Calu3 (cell line): ENCODE measurements at regions not wholly inside any gene's neighbourhood (a gene's known extent, or its start where the extent isn't known, plus 50 kb on each side); places are given as distances from the start of the nearest gene placed in this dataset.

Experiments used
- BruUV-seq: library from RNA; stranded (reverse); fragments of 400-500 nt; replicated peaks from 2 replicates; lab custom pipeline; 2021; lab: Mats Ljungman, UMichigan
- CTCF ChIA-PET: fragments of 300-600 bp; sonication (Branson Sonifier 250); formaldehyde crosslinking; loops from one replicate; lab custom pipeline; 2022; ENCODE audit warnings: antibody characterized with exemption; lab: Charles Lee
- DNase-seq: peaks from one replicate; pipeline ENCODE4 v3.0.0; 2022
- H3K27ac Mint-ChIP-seq: one replicate; pipeline ENCODE4 v1.8.0; 2022; ENCODE audit warnings: mixed read lengths; ENCODE audit not compliant: unreplicated experiment
- H3K27me3 Mint-ChIP-seq: one replicate; pipeline ENCODE4 v1.8.0; 2022; ENCODE audit warnings: mixed read lengths; ENCODE audit not compliant: unreplicated experiment
- H3K36me3 Mint-ChIP-seq: one replicate; pipeline ENCODE4 v1.8.0; 2022; ENCODE audit warnings: mild to moderate bottlenecking, moderate library complexity, mixed read lengths; ENCODE audit not compliant: insufficient read depth, unreplicated experiment
- H3K4me1 Mint-ChIP-seq: one replicate; pipeline ENCODE4 v1.8.0; 2022; ENCODE audit warnings: mild to moderate bottlenecking, low read depth, mixed read lengths; ENCODE audit not compliant: unreplicated experiment
- H3K4me3 Mint-ChIP-seq: one replicate; pipeline ENCODE4 v1.8.0; 2022; ENCODE audit warnings: mild to moderate bottlenecking, low read depth, moderate library complexity, mixed read lengths; ENCODE audit not compliant: unreplicated experiment
- H3K9me3 Mint-ChIP-seq: one replicate; pipeline ENCODE4 v1.8.0; 2022; ENCODE audit warnings: low read depth, mixed read lengths; ENCODE audit not compliant: unreplicated experiment
- intact Hi-C: fragments of 100-400 bp; cut with micrococcal nuclease; formaldehyde crosslinking; loops from one replicate; pipeline ENCODE4 v1.10.0; 2022; ENCODE audit not compliant: unreplicated experiment
- TF ChIP-seq, protein P1 (sequence below): fragments of 200-600 bp; IDR thresholded peaks from one replicate; pipeline ENCODE4 v1.8.0; 2022; ENCODE audit warnings: antibody characterized with exemption; ENCODE audit not compliant: unreplicated experiment

- no peak overlapping the region for H3K27ac Mint-ChIP-seq
- H3K4me1 Mint-ChIP-seq: no peaks in the 10 kb centered on the region
- TF ChIP-seq, protein P1, sequence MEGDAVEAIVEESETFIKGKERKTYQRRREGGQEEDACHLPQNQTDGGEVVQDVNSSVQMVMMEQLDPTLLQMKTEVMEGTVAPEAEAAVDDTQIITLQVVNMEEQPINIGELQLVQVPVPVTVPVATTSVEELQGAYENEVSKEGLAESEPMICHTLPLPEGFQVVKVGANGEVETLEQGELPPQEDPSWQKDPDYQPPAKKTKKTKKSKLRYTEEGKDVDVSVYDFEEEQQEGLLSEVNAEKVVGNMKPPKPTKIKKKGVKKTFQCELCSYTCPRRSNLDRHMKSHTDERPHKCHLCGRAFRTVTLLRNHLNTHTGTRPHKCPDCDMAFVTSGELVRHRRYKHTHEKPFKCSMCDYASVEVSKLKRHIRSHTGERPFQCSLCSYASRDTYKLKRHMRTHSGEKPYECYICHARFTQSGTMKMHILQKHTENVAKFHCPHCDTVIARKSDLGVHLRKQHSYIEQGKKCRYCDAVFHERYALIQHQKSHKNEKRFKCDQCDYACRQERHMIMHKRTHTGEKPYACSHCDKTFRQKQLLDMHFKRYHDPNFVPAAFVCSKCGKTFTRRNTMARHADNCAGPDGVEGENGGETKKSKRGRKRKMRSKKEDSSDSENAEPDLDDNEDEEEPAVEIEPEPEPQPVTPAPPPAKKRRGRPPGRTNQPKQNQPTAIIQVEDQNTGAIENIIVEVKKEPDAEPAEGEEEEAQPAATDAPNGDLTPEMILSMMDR: no peak
- intact Hi-C loops: no loop called here
- H3K27me3 Mint-ChIP-seq: no peaks in the 10 kb centered on the region
- no peak for DNase-seq
- no peaks in the 10 kb centered on the region for H3K9me3 Mint-ChIP-seq
- H3K4me3 Mint-ChIP-seq: no peak overlapping the region
- no peaks in the 10 kb centered on the region for H3K36me3 Mint-ChIP-seq
- BruUV-seq: no TSS peak
- CTCF ChIA-PET: no interaction called here
Measured at GRCh38 chr3:162546910-162547309, 1050.3 kb downstream of the OTOL1 start.

- intact Hi-C loops: no loop called here
- no peaks in the 10 kb centered on the region for H3K36me3 Mint-ChIP-seq
- TF ChIP-seq, protein P1: no peak
- no peak overlapping the region for H3K27ac Mint-ChIP-seq
- BruUV-seq: no TSS peak
- H3K4me1 Mint-ChIP-seq: no peaks in the 10 kb centered on the region
- H3K9me3 Mint-ChIP-seq: no peaks in the 10 kb centered on the region
- no peak for DNase-seq
- CTCF ChIA-PET: no interaction called here
- H3K27me3 Mint-ChIP-seq: no peaks in the 10 kb centered on the region
- H3K4me3 Mint-ChIP-seq: no peak overlapping the region
Measured at GRCh38 chr3:162547321-162547720, 1050.7 kb downstream of the OTOL1 start.

DNA sequence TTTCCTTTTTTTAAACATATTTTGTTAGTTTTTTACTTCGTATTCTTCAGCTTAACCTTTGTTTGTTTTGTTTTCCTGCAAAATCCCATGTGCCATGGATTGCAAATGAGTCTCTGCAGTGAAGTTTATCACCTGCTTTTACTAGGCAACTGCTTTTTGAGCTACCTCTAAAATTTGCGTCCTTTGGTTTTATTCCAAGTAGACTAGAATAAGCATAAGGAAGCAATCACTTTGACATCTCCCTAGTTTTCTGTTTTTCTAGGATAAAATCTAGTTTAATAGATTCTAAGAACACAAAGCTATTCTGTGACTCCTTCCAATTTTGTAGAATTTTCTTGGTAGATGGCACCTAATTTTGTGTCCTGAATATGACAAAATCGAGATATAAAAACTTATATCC, 1059.2 kb downstream of the OTOL1 start:
- CTCF ChIA-PET: no interaction called here
- no peaks in the 10 kb centered on the region for H3K36me3 Mint-ChIP-seq
- H3K4me1 Mint-ChIP-seq: no peaks in the 10 kb centered on the region
- H3K27ac Mint-ChIP-seq: no peak overlapping the region
- DNase-seq: no peak
- H3K27me3 Mint-ChIP-seq: no peaks in the 10 kb centered on the region
- TF ChIP-seq, protein P1: no peak
- intact Hi-C loops: no loop called here
- no peaks in the 10 kb centered on the region for H3K9me3 Mint-ChIP-seq
- BruUV-seq: no TSS peak
- H3K4me3 Mint-ChIP-seq: no peak overlapping the region

DNA sequence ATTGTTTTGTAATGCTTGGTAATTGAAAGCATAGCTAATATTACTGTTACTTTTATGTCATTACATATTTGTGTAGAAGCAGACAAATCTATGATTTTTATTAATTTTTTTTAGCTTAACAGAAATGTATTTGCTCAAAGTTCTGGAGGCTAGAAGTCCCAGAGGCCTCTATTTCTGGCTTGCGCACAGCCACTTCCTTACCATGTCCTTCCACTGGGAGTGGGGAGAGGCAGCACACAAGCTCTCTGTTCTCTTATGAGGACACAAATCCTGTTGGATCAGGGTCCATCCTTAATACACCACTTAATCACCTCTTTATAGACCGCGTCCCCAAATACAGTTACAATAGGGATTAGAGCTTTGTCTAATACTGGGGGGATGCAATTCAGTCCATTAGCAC, 1061.4 kb downstream of the OTOL1 start:
- BruUV-seq: no TSS peak
- H3K4me3 Mint-ChIP-seq: no peak overlapping the region
- no peaks in the 10 kb centered on the region for H3K27me3 Mint-ChIP-seq
- TF ChIP-seq, protein P1: no peak
- no peaks in the 10 kb centered on the region for H3K9me3 Mint-ChIP-seq
- DNase-seq: no peak
- no peaks in the 10 kb centered on the region for H3K36me3 Mint-ChIP-seq
- intact Hi-C loops: no loop called here
- H3K27ac Mint-ChIP-seq: no peak overlapping the region
- no peaks in the 10 kb centered on the region for H3K4me1 Mint-ChIP-seq
- CTCF ChIA-PET: interaction anchor here (0.6 kb wide), 1 partner anchor 169 kb away, joined by 3 read pairs; no protein-coding TSS in a partner anchor
